ENCODE measurements at regions not wholly inside any gene's neighbourhood (a gene's known extent, or its start where the extent isn't known, plus 50 kb on each side); places are given as distances from the start of the nearest gene placed in this dataset.

DNA sequence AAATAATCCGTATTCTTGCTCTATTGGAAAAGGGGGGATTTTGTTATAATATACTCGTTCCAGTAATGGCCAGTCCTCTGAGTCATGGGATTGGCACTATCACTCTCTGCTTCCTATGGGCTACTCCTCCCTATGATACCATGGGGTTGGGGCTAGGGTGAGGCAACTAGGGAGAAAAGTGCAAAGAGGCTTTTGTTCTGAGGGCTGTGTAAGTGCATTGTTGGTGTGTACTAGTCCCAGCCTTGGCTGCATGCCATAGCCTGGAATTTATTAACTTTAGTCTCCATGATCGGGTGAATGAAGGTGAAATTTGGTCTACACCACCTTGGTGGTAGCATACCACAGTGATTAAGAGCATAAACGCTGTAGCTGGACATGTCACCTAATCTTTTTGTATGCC, 247.6 kb downstream of the RPAP3 start:
- TF ChIP-seq, protein P1, sequence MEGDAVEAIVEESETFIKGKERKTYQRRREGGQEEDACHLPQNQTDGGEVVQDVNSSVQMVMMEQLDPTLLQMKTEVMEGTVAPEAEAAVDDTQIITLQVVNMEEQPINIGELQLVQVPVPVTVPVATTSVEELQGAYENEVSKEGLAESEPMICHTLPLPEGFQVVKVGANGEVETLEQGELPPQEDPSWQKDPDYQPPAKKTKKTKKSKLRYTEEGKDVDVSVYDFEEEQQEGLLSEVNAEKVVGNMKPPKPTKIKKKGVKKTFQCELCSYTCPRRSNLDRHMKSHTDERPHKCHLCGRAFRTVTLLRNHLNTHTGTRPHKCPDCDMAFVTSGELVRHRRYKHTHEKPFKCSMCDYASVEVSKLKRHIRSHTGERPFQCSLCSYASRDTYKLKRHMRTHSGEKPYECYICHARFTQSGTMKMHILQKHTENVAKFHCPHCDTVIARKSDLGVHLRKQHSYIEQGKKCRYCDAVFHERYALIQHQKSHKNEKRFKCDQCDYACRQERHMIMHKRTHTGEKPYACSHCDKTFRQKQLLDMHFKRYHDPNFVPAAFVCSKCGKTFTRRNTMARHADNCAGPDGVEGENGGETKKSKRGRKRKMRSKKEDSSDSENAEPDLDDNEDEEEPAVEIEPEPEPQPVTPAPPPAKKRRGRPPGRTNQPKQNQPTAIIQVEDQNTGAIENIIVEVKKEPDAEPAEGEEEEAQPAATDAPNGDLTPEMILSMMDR (conservative IDR thresholded peaks at IDR 0.05) = no peak
- Mint-ChIP-seq H3K4me3 (no peak overlapping the region), H3K4me1 (no peaks in the 10 kb centered on the region), H3K27me3 (ENCODE audit: insufficient read depth) (peaks cover 3% of the 10 kb centered on the region), H3K27ac (no peak overlapping the region), H3K36me3 (ENCODE audit: low read depth) (no peaks in the 10 kb centered on the region), H3K9me3 (peaks cover 38% of the 10 kb centered on the region)
- Histone ChIP-seq H3K4me1 (ENCODE audit: control insufficient read depth, insufficient read depth, low read length) (no peaks in the 10 kb centered on the region), H3K9ac (ENCODE audit: extremely low read depth, low read length, poor library complexity, severe bottlenecking) (no peak overlapping the region), H3K4me3 (ENCODE audit: low read length) (no peak overlapping the region), H3K27me3 (ENCODE audit: control insufficient read depth, insufficient read depth, low read length, poor library complexity, severe bottlenecking) (no peaks in the 10 kb centered on the region), H3K9me3 (ENCODE audit: control insufficient read depth, low read length) (no peaks in the 10 kb centered on the region), H3K36me3 (ENCODE audit: control insufficient read depth, insufficient read depth, low read length) (no peaks in the 10 kb centered on the region), H3K27ac (ENCODE audit: low read depth, low read length) (no peak overlapping the region)
- 93 to 94% methylated on average over 2 to 4 of the region's 4 CpGs for WGBS, 2 experiments (ENCODE audit: insufficient coverage in 1 of 2, insufficient read length in 1 of 2)
- DNase-seq = no peak

DNA sequence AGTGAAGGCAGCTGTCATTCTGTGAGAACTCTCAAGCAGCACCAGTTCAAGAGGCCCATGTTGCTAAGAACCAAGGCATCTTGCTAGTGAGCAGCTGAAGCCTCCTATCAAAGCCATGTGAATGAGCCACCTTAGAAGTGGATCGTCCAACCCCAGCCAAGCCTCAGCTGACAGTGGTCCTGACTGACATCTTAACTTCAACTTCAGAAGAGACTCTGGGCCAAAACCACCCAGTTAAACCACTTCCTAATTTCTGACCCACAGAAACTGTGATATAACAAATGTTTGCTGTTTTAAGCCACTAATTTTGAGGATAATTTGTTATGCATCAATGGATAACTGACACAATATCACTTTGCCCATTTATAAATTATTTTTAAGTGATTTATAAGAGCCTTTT, 256.0 kb downstream of the RPAP3 start:
- no peak overlapping the region for H3K27ac ChIP-seq (ENCODE audit: low read depth, low read length)

DNA sequence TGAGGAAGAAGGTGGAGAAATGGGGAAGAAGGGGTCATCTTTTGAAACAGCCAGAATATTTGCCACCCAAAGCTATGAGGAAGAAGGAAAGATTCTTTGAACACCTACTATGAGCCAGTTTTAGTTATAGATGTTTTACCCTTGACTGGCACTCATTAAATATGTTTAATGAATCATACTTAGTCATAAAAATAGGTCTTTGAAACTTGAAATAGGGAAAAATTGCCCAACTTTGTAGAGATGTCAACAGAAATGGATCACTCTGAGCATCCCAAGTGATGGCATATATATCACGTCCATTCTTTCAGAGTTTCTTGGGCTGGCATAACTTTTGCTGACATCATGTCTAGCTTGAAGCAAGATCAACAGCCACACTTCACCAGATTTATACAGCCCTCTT, 263.5 kb downstream of the RPAP3 start:
- Mint-ChIP-seq H3K27me3 (ENCODE audit: insufficient read depth) (no peaks in the 10 kb centered on the region), H3K9me3 (peaks cover 46% of the 10 kb centered on the region), H3K36me3 (ENCODE audit: low read depth) (no peaks in the 10 kb centered on the region), H3K27ac (no peak overlapping the region), H3K4me3 (no peak overlapping the region), H3K4me1 (no peaks in the 10 kb centered on the region)
- Histone ChIP-seq H3K27me3 (ENCODE audit: control insufficient read depth, insufficient read depth, low read length, poor library complexity, severe bottlenecking) (no peaks in the 10 kb centered on the region), H3K27ac (ENCODE audit: low read depth, low read length) (no peak overlapping the region), H3K9me3 (ENCODE audit: control insufficient read depth, low read length) (peaks cover 8% of the 10 kb centered on the region), H3K9ac (ENCODE audit: extremely low read depth, low read length, poor library complexity, severe bottlenecking) (no peak overlapping the region), H3K4me1 (ENCODE audit: control insufficient read depth, insufficient read depth, low read length) (no peaks in the 10 kb centered on the region), H3K4me3 (ENCODE audit: low read length) (no peak overlapping the region), H3K36me3 (ENCODE audit: control insufficient read depth, insufficient read depth, low read length) (no peaks in the 10 kb centered on the region)
- TF ChIP-seq, protein P1 (conservative IDR thresholded peaks at IDR 0.05) = no peak
- no peak for DNase-seq
- WGBS, 2 experiments (ENCODE audit: insufficient coverage in 1 of 2, insufficient read length in 1 of 2) = 78 to 100% methylated on average over 1 of the region's 1 CpG

More for the DNA sequence above, 256.0 kb downstream of the RPAP3 start:
- Histone ChIP-seq H3K9ac (ENCODE audit: extremely low read depth, low read length, poor library complexity, severe bottlenecking) (no peak overlapping the region), H3K27me3 (ENCODE audit: control insufficient read depth, insufficient read depth, low read length, poor library complexity, severe bottlenecking) (no peaks in the 10 kb centered on the region), H3K4me3 (ENCODE audit: low read length) (no peak overlapping the region), H3K36me3 (ENCODE audit: control insufficient read depth, insufficient read depth, low read length) (no peaks in the 10 kb centered on the region), H3K4me1 (ENCODE audit: control insufficient read depth, insufficient read depth, low read length) (no peaks in the 10 kb centered on the region), H3K9me3 (ENCODE audit: control insufficient read depth, low read length) (no peaks in the 10 kb centered on the region)
- Mint-ChIP-seq H3K27ac (no peak overlapping the region), H3K4me1 (no peaks in the 10 kb centered on the region), H3K36me3 (ENCODE audit: low read depth) (no peaks in the 10 kb centered on the region), H3K4me3 (no peak overlapping the region), H3K27me3 (ENCODE audit: insufficient read depth) (peaks cover 3% of the 10 kb centered on the region), H3K9me3 (peaks cover 1% of the 10 kb centered on the region)
- WGBS, 2 experiments (ENCODE audit: insufficient coverage in 1 of 2, insufficient read length in 1 of 2) = 83 to 100% methylated on average over 1 of the region's 1 CpG
- no peak for DNase-seq
- TF ChIP-seq, protein P1 (conservative IDR thresholded peaks at IDR 0.05) = no peak

Data from endodermal cell (in vitro differentiated cells).